Smooth muscle cell (in vitro differentiated cells): ENCODE measurements at regions not wholly inside any gene's neighbourhood (a gene's known extent, or its start where the extent isn't known, plus 50 kb on each side); places are given as distances from the start of the nearest gene placed in this dataset.

Experiments
- DNase-seq: peaks from one replicate; lab custom pipeline; 2025; ENCODE audit not compliant: unreplicated experiment; lab: John Stamatoyannopoulos, UW
- H2AFZ ChIP-seq: fragments of 200-600 bp; sonication (generic); 2 replicates; pipeline ENCODE4 v1.6.0; 2016; ENCODE audit warnings: antibody characterized with exemption, low read depth, mild to moderate bottlenecking
- H3F3A ChIP-seq: fragments of 200-600 bp; sonication (generic); 2 replicates; pipeline ENCODE4 v1.6.0; 2017; ENCODE audit warnings: antibody characterized with exemption, low read depth
- H3K27ac ChIP-seq: fragments of 200-600 bp; sonication (generic); 2 replicates; pipeline ENCODE4 v1.5.1; 2016; ENCODE audit warnings: low read depth, mild to moderate bottlenecking
- H3K27me3 ChIP-seq: fragments of 200-600 bp; sonication (generic); 2 replicates; pipeline ENCODE4 v1.6.1; 2016; ENCODE audit warnings: low read depth, mild to moderate bottlenecking
- H3K36me3 ChIP-seq: fragments of 200-600 bp; sonication (generic); 2 replicates; pipeline ENCODE4 v1.5.1; 2016; ENCODE audit warnings: low read depth
- H3K4me1 ChIP-seq: fragments of 200-600 bp; sonication (generic); 2 replicates; pipeline ENCODE4 v1.5.1; 2016; ENCODE audit warnings: low read depth
- H3K4me2 ChIP-seq: fragments of 200-600 bp; sonication (generic); 2 replicates; pipeline ENCODE4 v1.6.0; 2016; ENCODE audit warnings: mild to moderate bottlenecking
- H3K4me3 ChIP-seq: fragments of 200-600 bp; sonication (generic); 2 replicates; pipeline ENCODE4 v1.5.1; 2016; ENCODE audit warnings: mild to moderate bottlenecking
- H3K79me2 ChIP-seq: fragments of 200-600 bp; sonication (generic); 2 replicates; pipeline ENCODE4 v1.6.0; 2016; ENCODE audit warnings: low read depth, mild to moderate bottlenecking
- H3K9ac ChIP-seq: fragments of 200-600 bp; sonication (generic); 2 replicates; pipeline ENCODE4 v1.6.0; 2016; ENCODE audit warnings: low read depth
- H3K9me3 ChIP-seq: fragments of 200-600 bp; sonication (generic); replicated peaks from 2 replicates; pipeline ENCODE4 v1.5.1; 2016; ENCODE audit warnings: low read depth
- H4K20me1 ChIP-seq: fragments of 200-600 bp; sonication (generic); 2 replicates; pipeline ENCODE4 v1.6.0; 2016; ENCODE audit warnings: low read depth
- CTCF ChIP-seq: fragments of 200-600 bp; sonication (generic); IDR thresholded peaks from 2 replicates; pipeline ENCODE4 v1.5.1; 2017; ENCODE audit warnings: borderline replicate concordance, mild to moderate bottlenecking, antibody characterized with exemption; ENCODE audit not compliant: insufficient read depth, poor library complexity, severe bottlenecking
- WGBS: methylation state at CpG from one replicate; pipeline ENCODE4 v1.1.7; 2016; ENCODE audit warnings: low lambda C conversion rate; 5-methylcytosine and 5-hydroxymethylcytosine counted together

GRCh38 chr2:21833767-21834166 is 710.0 kb downstream of the TDRD15 start:
- no peak for DNase-seq
- no peaks in the 10 kb centered on the region for H3K27me3 ChIP-seq
- no peak overlapping the region for H3K27ac ChIP-seq
- peaks cover 4% of the 10 kb centered on the region for H3K4me1 ChIP-seq
- 97% methylated on average over 2 of the region's 2 CpGs for WGBS
- H3K79me2 ChIP-seq: no peaks in the 10 kb centered on the region
- H3K4me3 ChIP-seq: no peak overlapping the region
- H3K9me3 ChIP-seq: no peaks in the 10 kb centered on the region
- no peak overlapping the region for H3K9ac ChIP-seq
- no peaks in the 10 kb centered on the region for H4K20me1 ChIP-seq
- TF ChIP-seq CTCF: no peak
- no peak overlapping the region for H2AFZ ChIP-seq
- H3F3A ChIP-seq: no peaks in the 10 kb centered on the region
- H3K36me3 ChIP-seq: no peaks in the 10 kb centered on the region
- no peak overlapping the region for H3K4me2 ChIP-seq

- 86% methylated on average over 3 of the region's 3 CpGs for WGBS
- H3K27me3 ChIP-seq: no peaks in the 10 kb centered on the region
- H3K4me2 ChIP-seq: peak overlapping the region; percentile 74
- no peak overlapping the region for H3K9ac ChIP-seq
- no peak overlapping the region for H2AFZ ChIP-seq
- H3K36me3 ChIP-seq: no peaks in the 10 kb centered on the region
- DNase-seq: no peak
- no peak for TF ChIP-seq CTCF
- no peaks in the 10 kb centered on the region for H3K9me3 ChIP-seq
- no peaks in the 10 kb centered on the region for H4K20me1 ChIP-seq
- H3F3A ChIP-seq: no peaks in the 10 kb centered on the region
- H3K79me2 ChIP-seq: no peaks in the 10 kb centered on the region
- peaks cover 4% of the 10 kb centered on the region for H3K4me1 ChIP-seq
- H3K27ac ChIP-seq: peak overlapping the region; percentile 55
- no peak overlapping the region for H3K4me3 ChIP-seq
Measured at GRCh38 chr2:21836261-21836660, 712.5 kb downstream of the TDRD15 start.

GRCh38 chr2:21836719-21837118 is 713.0 kb downstream of the TDRD15 start:
- H4K20me1 ChIP-seq: no peaks in the 10 kb centered on the region
- H3K27me3 ChIP-seq: no peaks in the 10 kb centered on the region
- TF ChIP-seq CTCF: no peak
- no peaks in the 10 kb centered on the region for H3K79me2 ChIP-seq
- no peak overlapping the region for H3K4me3 ChIP-seq
- H3K27ac ChIP-seq: peak overlapping the region; percentile 55
- H3F3A ChIP-seq: no peaks in the 10 kb centered on the region
- no peak overlapping the region for H2AFZ ChIP-seq
- no peaks in the 10 kb centered on the region for H3K36me3 ChIP-seq
- peaks cover 4% of the 10 kb centered on the region for H3K4me1 ChIP-seq
- no peak overlapping the region for H3K9ac ChIP-seq
- 71% methylated on average over 1 of the region's 1 CpG for WGBS
- H3K9me3 ChIP-seq: no peaks in the 10 kb centered on the region
- H3K4me2 ChIP-seq: peak overlapping the region; percentile 74
- DNase-seq: no peak

- 49% methylated on average over 5 of the region's 5 CpGs for WGBS
- Histone ChIP-seq H3K27ac (peak overlapping the region; percentile 55), H3K9ac (no peak overlapping the region), H3K9me3 (no peaks in the 10 kb centered on the region), H3K79me2 (no peaks in the 10 kb centered on the region), H4K20me1 (no peaks in the 10 kb centered on the region), H2AFZ (no peak overlapping the region), H3K4me1 (peaks cover 4% of the 10 kb centered on the region), H3K4me3 (no peak overlapping the region), H3K36me3 (no peaks in the 10 kb centered on the region), H3K27me3 (no peaks in the 10 kb centered on the region), H3K4me2 (peak overlapping the region; percentile 74), H3F3A (no peaks in the 10 kb centered on the region)
- no peak for TF ChIP-seq CTCF
- no peak for DNase-seq
Measured at GRCh38 chr2:21837168-21837960, 713.6 kb downstream of the TDRD15 start.
